Erythroblast (primary cell): ENCODE measurements at regions not wholly inside any gene's neighbourhood (a gene's known extent, or its start where the extent isn't known, plus 50 kb on each side); places are given as distances from the start of the nearest gene placed in this dataset.

Experiments used
- GATA1 ChIP-seq: IDR thresholded peaks from 2 replicates; pipeline ENCODE4 v1.6.1; 2011; ENCODE audit warnings: low read depth, mild to moderate bottlenecking, control low read depth, low read length, moderate library complexity
- POLR2A ChIP-seq: IDR thresholded peaks from 2 replicates; pipeline ENCODE4 v1.6.1; 2011; ENCODE audit warnings: mild to moderate bottlenecking, low read length

DNA sequence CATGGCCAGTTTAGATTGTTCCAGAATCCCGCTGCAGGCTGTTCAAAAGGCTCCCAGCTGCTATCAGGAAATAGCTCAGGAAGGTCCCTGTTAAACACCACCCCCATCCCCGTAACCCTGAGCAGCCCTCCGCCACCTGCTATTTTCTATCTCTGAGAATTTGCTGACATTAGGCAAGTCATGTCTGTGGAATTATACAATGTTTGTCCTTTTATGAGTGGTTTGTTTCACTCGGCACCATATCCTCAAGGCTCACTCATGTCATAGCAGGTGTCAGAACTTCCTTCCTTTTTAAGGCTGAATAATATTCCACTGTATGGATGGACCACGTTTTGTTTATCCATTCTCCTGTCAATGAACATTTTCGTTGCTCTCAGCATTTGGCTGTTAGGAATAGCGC lies 164.3 kb upstream of the FOXF1 start:
- TF ChIP-seq POLR2A: no peak
- no peak for TF ChIP-seq GATA1
